Ishikawa (cell line): ENCODE measurements at regions not wholly inside any gene's neighbourhood (a gene's known extent, or its start where the extent isn't known, plus 50 kb on each side); places are given as distances from the start of the nearest gene placed in this dataset.

ENCODE experiments used
- CEBPB ChIP-seq: IDR thresholded peaks from 2 replicates; pipeline ENCODE4 v1.6.1; 2012
- CREB1 ChIP-seq: IDR thresholded peaks from 2 replicates; pipeline ENCODE4 v1.6.1; 2012; ENCODE audit warnings: low read depth
- NFIC ChIP-seq: IDR thresholded peaks from 2 replicates; pipeline ENCODE4 v1.6.1; 2012
- RAD21 ChIP-seq: IDR thresholded peaks from 2 replicates; pipeline ENCODE4 v1.6.1; 2012; ENCODE audit warnings: low read depth
- TAF1 ChIP-seq: IDR thresholded peaks from 2 replicates; pipeline ENCODE4 v1.6.1; 2012; ENCODE audit warnings: low read depth, mild to moderate bottlenecking
- TEAD4 ChIP-seq: IDR thresholded peaks from 2 replicates; pipeline ENCODE4 v1.6.1; 2012
- YY1 ChIP-seq: IDR thresholded peaks from 2 replicates; pipeline ENCODE4 v1.6.1; 2012; ENCODE audit warnings: low read depth
- TF ChIP-seq, protein P1 (sequence below): IDR thresholded peaks from 2 replicates; pipeline ENCODE4 v1.6.1; 2012
- TF ChIP-seq, protein P2 (sequence below): IDR thresholded peaks from 2 replicates; pipeline ENCODE4 v1.6.1; 2012

DNA sequence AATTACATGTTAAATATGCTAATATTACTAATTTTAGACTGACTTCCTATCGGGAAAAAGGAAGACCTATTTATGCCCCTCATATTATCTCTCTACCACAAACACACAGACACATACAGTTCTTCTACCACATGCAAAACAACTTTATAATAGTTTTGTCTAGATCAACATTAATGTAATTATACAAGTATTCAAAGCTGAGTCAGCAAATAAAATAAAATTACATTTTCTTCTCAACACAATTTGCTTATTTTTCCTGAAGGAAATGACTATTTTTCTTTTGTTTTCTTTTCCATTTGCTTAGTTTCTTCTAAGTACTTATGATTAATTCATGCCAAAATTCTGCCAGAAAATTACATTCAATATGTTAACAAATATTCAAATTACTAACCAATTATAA lies 654.2 kb downstream of the AMY1C start:
- TF ChIP-seq TEAD4 (no peak), CREB1 (no peak), RAD21 (no peak), CEBPB (no peak), NFIC (no peak), YY1 (no peak), TAF1 (no peak)
- TF ChIP-seq, protein P1, sequence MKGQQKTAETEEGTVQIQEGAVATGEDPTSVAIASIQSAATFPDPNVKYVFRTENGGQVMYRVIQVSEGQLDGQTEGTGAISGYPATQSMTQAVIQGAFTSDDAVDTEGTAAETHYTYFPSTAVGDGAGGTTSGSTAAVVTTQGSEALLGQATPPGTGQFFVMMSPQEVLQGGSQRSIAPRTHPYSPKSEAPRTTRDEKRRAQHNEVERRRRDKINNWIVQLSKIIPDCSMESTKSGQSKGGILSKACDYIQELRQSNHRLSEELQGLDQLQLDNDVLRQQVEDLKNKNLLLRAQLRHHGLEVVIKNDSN, result no peak
- TF ChIP-seq, protein P2, sequence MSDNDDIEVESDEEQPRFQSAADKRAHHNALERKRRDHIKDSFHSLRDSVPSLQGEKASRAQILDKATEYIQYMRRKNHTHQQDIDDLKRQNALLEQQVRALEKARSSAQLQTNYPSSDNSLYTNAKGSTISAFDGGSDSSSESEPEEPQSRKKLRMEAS, result no peak
